ENCODE measurements at regions not wholly inside any gene's neighbourhood (a gene's known extent, or its start where the extent isn't known, plus 50 kb on each side); places are given as distances from the start of the nearest gene placed in this dataset.

DNA sequence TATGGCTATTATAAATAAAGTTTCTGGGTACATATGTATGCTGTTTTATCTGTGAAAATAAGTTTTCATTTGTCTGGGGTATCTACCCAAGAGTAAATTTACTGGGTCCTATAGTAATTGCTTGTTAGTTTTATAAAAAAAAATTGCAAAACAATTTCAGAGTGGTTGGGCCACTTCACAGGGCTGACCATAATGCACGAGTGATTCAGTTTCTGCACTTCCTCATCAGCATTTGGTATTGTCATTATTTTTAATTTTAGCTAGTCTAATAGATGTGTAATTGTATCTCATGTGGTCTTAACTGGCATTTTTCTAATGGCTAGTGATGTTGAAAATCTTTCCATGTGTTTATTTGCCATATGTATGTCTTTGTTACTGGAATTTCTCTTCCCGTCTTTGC is 452.4 kb upstream of the AKR1E2 start:
- H3K23ac ChIP-seq (ENCODE audit: insufficient read length, low read depth, low read length) = no peak overlapping the region
- H3K23me2 ChIP-seq (ENCODE audit: insufficient read length, low read depth, low read length, poor library complexity, severe bottlenecking) = no peaks in the 10 kb centered on the region
- no peak overlapping the region for H2AK5ac ChIP-seq (ENCODE audit: insufficient read length, low read length)
- H3K9ac ChIP-seq (ENCODE audit: extremely low read depth, insufficient read length, low read length) = no peak overlapping the region
- WGBS (ENCODE audit: extremely low coverage, insufficient read length, low lambda C conversion rate) = no CpG with 5 or more reads among the region's 2 CpGs
- no peak overlapping the region for H4K5ac ChIP-seq (ENCODE audit: insufficient read length, low read depth, low read length)
- no peak overlapping the region for H3T11ph ChIP-seq (ENCODE audit: low read length)
- no peaks in the 10 kb centered on the region for H3K4me1 ChIP-seq (ENCODE audit: insufficient read depth, low read length)
- no peak for DNase-seq
- H3K27ac Mint-ChIP-seq = no peak overlapping the region
- TF ChIP-seq CTCF (conservative IDR thresholded peaks at IDR 0.05) = no peak
- H3K9me3 ChIP-seq (ENCODE audit: control insufficient read depth, low read depth, low read length) = no peaks in the 10 kb centered on the region
- no peaks in the 10 kb centered on the region for H3K27me3 ChIP-seq (ENCODE audit: insufficient read depth, low read length)
- no peaks in the 10 kb centered on the region for H3K9me3 Mint-ChIP-seq
- H2BK20ac ChIP-seq (ENCODE audit: low read depth, low read length, poor library complexity, severe bottlenecking) = no peak overlapping the region
- no peak overlapping the region for H2BK120ac ChIP-seq (ENCODE audit: low read depth, low read length, poor library complexity, severe bottlenecking)
- no peak overlapping the region for H2BK12ac ChIP-seq (ENCODE audit: insufficient read length, low read depth, low read length)
- H3K79me1 ChIP-seq (ENCODE audit: insufficient read depth, low read depth, low read length, poor library complexity, severe bottlenecking) = no peaks in the 10 kb centered on the region
- H4K91ac ChIP-seq (ENCODE audit: insufficient read length, low read depth, low read length) = no peak overlapping the region
- no peak overlapping the region for H3K18ac ChIP-seq (ENCODE audit: insufficient read length, low read depth, low read length)
- no peak overlapping the region for H2BK15ac ChIP-seq (ENCODE audit: low read depth, low read length)
- no peak overlapping the region for H3K27ac ChIP-seq (ENCODE audit: insufficient read length, low read depth, low read length)
- H4K8ac ChIP-seq (replicated peaks; ENCODE audit: insufficient read length, low read depth, low read length) = no peak overlapping the region
- H3K4me2 ChIP-seq (ENCODE audit: insufficient read depth, insufficient read length, low read length) = no peak overlapping the region
- H3K14ac ChIP-seq (ENCODE audit: insufficient read depth, low read length) = no peak overlapping the region
- H3K4me1 Mint-ChIP-seq = 0 out of 4 replicates have a peak, but pooled peaks cover 0 to 2% of the 10 kb centered on the region in 2 experiments
- H3K4me3 Mint-ChIP-seq = no peak overlapping the region
- no peak overlapping the region for H2BK5ac ChIP-seq (ENCODE audit: insufficient read length, low read length)
- no peak overlapping the region for H3K4ac ChIP-seq (ENCODE audit: low read depth, low read length)
- H3K79me2 ChIP-seq (ENCODE audit: insufficient read depth, low read length) = no peaks in the 10 kb centered on the region
- H3K27me3 Mint-ChIP-seq (ENCODE audit: low read depth) = no peaks in the 10 kb centered on the region
- no peak overlapping the region for H2AFZ ChIP-seq (ENCODE audit: low read length)
- no peaks in the 10 kb centered on the region for H4K20me1 ChIP-seq (ENCODE audit: control insufficient read depth, insufficient read depth, insufficient read length)
- H3K36me3 Mint-ChIP-seq (ENCODE audit: insufficient read depth in 1 of 3, low read depth in 3 of 3) = no peaks in the 10 kb centered on the region
- no peak overlapping the region for H3K56ac ChIP-seq (ENCODE audit: insufficient read length, low read depth, low read length)
